ENCODE measurements at regions not wholly inside any gene's neighbourhood (a gene's known extent, or its start where the extent isn't known, plus 50 kb on each side); places are given as distances from the start of the nearest gene placed in this dataset.

GRCh38 chr18:78303519-78304191 lies 676.0 kb upstream of the SALL3 start:
- TF ChIP-seq, protein P1, sequence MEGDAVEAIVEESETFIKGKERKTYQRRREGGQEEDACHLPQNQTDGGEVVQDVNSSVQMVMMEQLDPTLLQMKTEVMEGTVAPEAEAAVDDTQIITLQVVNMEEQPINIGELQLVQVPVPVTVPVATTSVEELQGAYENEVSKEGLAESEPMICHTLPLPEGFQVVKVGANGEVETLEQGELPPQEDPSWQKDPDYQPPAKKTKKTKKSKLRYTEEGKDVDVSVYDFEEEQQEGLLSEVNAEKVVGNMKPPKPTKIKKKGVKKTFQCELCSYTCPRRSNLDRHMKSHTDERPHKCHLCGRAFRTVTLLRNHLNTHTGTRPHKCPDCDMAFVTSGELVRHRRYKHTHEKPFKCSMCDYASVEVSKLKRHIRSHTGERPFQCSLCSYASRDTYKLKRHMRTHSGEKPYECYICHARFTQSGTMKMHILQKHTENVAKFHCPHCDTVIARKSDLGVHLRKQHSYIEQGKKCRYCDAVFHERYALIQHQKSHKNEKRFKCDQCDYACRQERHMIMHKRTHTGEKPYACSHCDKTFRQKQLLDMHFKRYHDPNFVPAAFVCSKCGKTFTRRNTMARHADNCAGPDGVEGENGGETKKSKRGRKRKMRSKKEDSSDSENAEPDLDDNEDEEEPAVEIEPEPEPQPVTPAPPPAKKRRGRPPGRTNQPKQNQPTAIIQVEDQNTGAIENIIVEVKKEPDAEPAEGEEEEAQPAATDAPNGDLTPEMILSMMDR (IDR thresholded peaks at IDR 0.05 in 8 of 11, conservative IDR thresholded peaks at IDR 0.05 in 3 of 11), result no peak
- TF ChIP-seq POLR2A (IDR thresholded peaks at IDR 0.05), result no peak

Data from spleen (tissue), 7 donors.